B cell (primary cell): ENCODE measurements at regions not wholly inside any gene's neighbourhood (a gene's known extent, or its start where the extent isn't known, plus 50 kb on each side); places are given as distances from the start of the nearest gene placed in this dataset.

Source experiments
- ATAC-seq: fragments of 200-7000 bp; cut with Tn5 transposase; one replicate; pipeline ENCODE4 v1.10.0; 2021; ENCODE audit warnings: low read depth, mild to moderate bottlenecking, moderate number of reproducible peaks, moderate library complexity
- CTCF ChIA-PET: fragments of 350-600 bp; sonication (Branson Sonifier 250); formaldehyde crosslinking; loops from one replicate; lab custom pipeline; 2021; ENCODE audit warnings: antibody characterized with exemption, inconsistent platforms; lab: Charles Lee
- POLR2A ChIA-PET: fragments of 350-600 bp; sonication (Branson Sonifier 250); formaldehyde crosslinking; loops from one replicate; lab custom pipeline; 2021; ENCODE audit warnings: antibody characterized with exemption; lab: Charles Lee
- DNase-seq: peaks from one replicate; pipeline ENCODE4 v3.0.0; 2013
- H2AFZ ChIP-seq: 2 replicates; pipeline ENCODE4 v1.6.1; 2012; ENCODE audit warnings: mild to moderate bottlenecking, low read depth, low read length; ENCODE audit not compliant: insufficient read depth, poor library complexity, severe bottlenecking
- H3K27ac ChIP-seq, 2 donors: 1 replicate in 1 of 2; 2 replicates in 1 of 2; pipeline ENCODE4 v1.5.1; 2012 to 2013; ENCODE audit warnings: low read length in 2 of 2, mild to moderate bottlenecking in 2 of 2, moderate library complexity in 1 of 2
- H3K27me3 ChIP-seq, 4 experiments: fragments of 200-600 bp in 1 of 4; sonication (generic) in 1 of 4; replicated peaks in 1 of 4; 1 replicate in 2 of 4; 2 replicates in 2 of 4; pipeline versions ENCODE4 v1.6.1 to v1.7.0; 2013 to 2016; ENCODE audit warnings: low read length in 3 of 4, mild to moderate bottlenecking in 2 of 4, mixed read lengths in 1 of 4, moderate library complexity in 1 of 4; ENCODE audit not compliant: insufficient read depth in 4 of 4, control insufficient read depth in 3 of 4; ENCODE audit errors: control extremely low read depth in 1 of 4
- H3K36me3 ChIP-seq, 2 experiments: replicated peaks in 1 of 2; 1 replicate in 1 of 2; 2 replicates in 1 of 2; pipeline versions ENCODE4 v1.6.1 to v1.7.1; 2013; ENCODE audit warnings: low read length in 1 of 2; ENCODE audit not compliant: insufficient read depth in 2 of 2, control insufficient read depth in 1 of 2; ENCODE audit errors: control extremely low read depth in 1 of 2, extremely low read depth in 1 of 2
- H3K4me1 ChIP-seq, 2 donors: fragments of 200-600 bp in 1 of 2; sonication (generic) in 1 of 2; 1 replicate in 1 of 2; 2 replicates in 1 of 2; pipeline versions ENCODE4 v1.5.1 to v1.6.1; 2013 to 2017; ENCODE audit warnings: low read length in 2 of 2; ENCODE audit not compliant: control insufficient read depth in 2 of 2, insufficient read depth in 2 of 2
- H3K4me2 ChIP-seq: replicated peaks from 2 replicates; pipeline ENCODE3; 2012; ENCODE audit warnings: mild to moderate bottlenecking, low read depth, low read length; ENCODE audit not compliant: poor library complexity, severe bottlenecking
- H3K4me3 ChIP-seq, 5 experiments: fragments of 200-600 bp in 1 of 5; sonication (generic) in 1 of 5; 1 replicate in 3 of 5; 2 replicates in 2 of 5; pipeline versions ENCODE4 v1.5.1 to v1.7.0; 2011 to 2016; ENCODE audit warnings: low read length in 4 of 5, mild to moderate bottlenecking in 4 of 5, low read depth in 2 of 5, control low read depth in 1 of 5, moderate library complexity in 1 of 5; ENCODE audit not compliant: insufficient read depth in 1 of 5; ENCODE audit errors: control extremely low read depth in 1 of 5, extremely low read depth in 1 of 5
- H3K79me2 ChIP-seq: fragments of 200-600 bp; sonication (generic); one replicate; pipeline ENCODE4 v1.6.0; 2016; ENCODE audit warnings: low read length; ENCODE audit not compliant: control insufficient read depth, insufficient read depth
- H3K9ac ChIP-seq: fragments of 200-600 bp; sonication (generic); 2 replicates; pipeline ENCODE4 v1.6.1; 2017; ENCODE audit warnings: mild to moderate bottlenecking, low read length, moderate library complexity
- H3K9me3 ChIP-seq, 3 donors: one replicate each; pipeline versions ENCODE4 v1.6.1 to v1.7.1; 2013; ENCODE audit warnings: low read length in 2 of 3; ENCODE audit not compliant: control insufficient read depth in 2 of 3, insufficient read depth in 1 of 3; ENCODE audit errors: control extremely low read depth in 1 of 3
- H4K20me1 ChIP-seq: 2 replicates; pipeline ENCODE4 v1.6.0; 2012; ENCODE audit warnings: mild to moderate bottlenecking, low read length; ENCODE audit not compliant: insufficient read depth, control insufficient read depth, poor library complexity, severe bottlenecking
- H3K27ac Mint-ChIP-seq: one replicate; pipeline ENCODE4 v1.8.0; 2021; ENCODE audit warnings: mixed read lengths
- H3K27me3 Mint-ChIP-seq: one replicate; pipeline ENCODE4 v1.8.0; 2021; ENCODE audit warnings: mixed read lengths
- H3K4me1 Mint-ChIP-seq: one replicate; pipeline ENCODE4 v1.8.0; 2021; ENCODE audit warnings: mixed read lengths
- H3K4me3 Mint-ChIP-seq: one replicate; pipeline ENCODE4 v1.8.0; 2021; ENCODE audit warnings: mixed read lengths
- H3K9me3 Mint-ChIP-seq: one replicate; pipeline ENCODE4 v1.8.0; 2022; ENCODE audit warnings: mixed read lengths; ENCODE audit not compliant: insufficient read depth
- CTCF ChIP-seq: fragments of 200-600 bp; IDR thresholded peaks from one replicate; pipeline ENCODE4 v1.8.0; 2022; ENCODE audit warnings: antibody characterized with exemption, mild to moderate bottlenecking
- EZH2 ChIP-seq: IDR thresholded peaks from 2 replicates; pipeline ENCODE4 v1.6.1; 2012; ENCODE audit warnings: borderline replicate concordance, low read depth, mild to moderate bottlenecking, moderate library complexity, low read length; ENCODE audit not compliant: insufficient read depth, poor library complexity, severe bottlenecking
- WGBS: methylation state at CpG from one replicate; pipeline ENCODE4 v1.1.5; 2013; ENCODE audit warnings: missing lambda C conversion rate; ENCODE audit not compliant: insufficient coverage; 5-methylcytosine and 5-hydroxymethylcytosine counted together
- intact Hi-C: fragments of 100-400 bp; cut with micrococcal nuclease; formaldehyde crosslinking; loops from one replicate; pipeline ENCODE4 v1.10.0; 2022

- no peak for TF ChIP-seq CTCF
- no peak for TF ChIP-seq EZH2
- Histone ChIP-seq H3K79me2 (no peaks in the 10 kb centered on the region), H3K9ac (no peak overlapping the region), H3K4me3 (no peak overlapping the region), H3K27ac (no peak overlapping the region), H3K36me3 (no peaks in the 10 kb centered on the region), H3K4me2 (no peak overlapping the region), H3K27me3 (peaks cover 0 to 53% (median 43%) of the 10 kb centered on the region in 4 experiments), H3K9me3 (peaks cover 0 to 4% (median 0%) of the 10 kb centered on the region in 3 donors), H3K4me1 (peaks cover 10 to 11% of the 10 kb centered on the region in 2 donors), H4K20me1 (no peaks in the 10 kb centered on the region), H2AFZ (no peak overlapping the region)
- ATAC-seq (no peak), DNase-seq (no peak)
- Mint-ChIP-seq H3K4me3 (no peak overlapping the region), H3K27ac (no peak overlapping the region), H3K4me1 (peaks cover 10% of the 10 kb centered on the region), H3K27me3 (peaks cover 66% of the 10 kb centered on the region), H3K9me3 (no peaks in the 10 kb centered on the region)
- ChIA-PET POLR2A (no interaction called here), CTCF (no interaction called here)
- 57% methylated on average over 1 of the region's 1 CpG for WGBS
- intact Hi-C loops: loop anchor here (10.0 kb wide), 1 partner anchor 669 kb away; no protein-coding TSS in a partner anchor
Observed at GRCh38 chr9:78123808-78124207, 92.2 kb upstream of the GNAQ start.

GRCh38 chr9:78122631-78123030 is 91.0 kb upstream of the GNAQ start:
- Histone ChIP-seq H3K36me3 (no peaks in the 10 kb centered on the region), H3K27me3 (peaks cover 0 to 49% (median 38%) of the 10 kb centered on the region in 4 experiments), H3K9ac (no peak overlapping the region), H2AFZ (no peak overlapping the region), H3K9me3 (peaks cover 0 to 4% (median 0%) of the 10 kb centered on the region in 3 donors), H3K79me2 (no peaks in the 10 kb centered on the region), H3K4me1 (peaks cover 12 to 13% of the 10 kb centered on the region in 2 donors), H4K20me1 (no peaks in the 10 kb centered on the region), H3K4me3 (no peak overlapping the region), H3K4me2 (no peak overlapping the region), H3K27ac (no peak overlapping the region)
- DNase-seq (no peak), ATAC-seq (no peak)
- Mint-ChIP-seq H3K27me3 (peaks cover 65% of the 10 kb centered on the region), H3K4me1 (peaks cover 17% of the 10 kb centered on the region), H3K9me3 (no peaks in the 10 kb centered on the region), H3K27ac (no peak overlapping the region), H3K4me3 (no peak overlapping the region)
- TF ChIP-seq EZH2: no peak
- no peak for TF ChIP-seq CTCF
- POLR2A ChIA-PET: no interaction called here
- WGBS: 90% methylated on average over 5 of the region's 5 CpGs
- CTCF ChIA-PET: interaction anchor here (0.6 kb wide), 1 partner anchor 83 kb away, joined by 3 read pairs; no protein-coding TSS in a partner anchor
- intact Hi-C loops: loop anchor here (10.0 kb wide), 1 partner anchor 668 kb away; no protein-coding TSS in a partner anchor
